Activated naive CD4-positive, alpha-beta T cell (primary cell): ENCODE measurements at regions not wholly inside any gene's neighbourhood (a gene's known extent, or its start where the extent isn't known, plus 50 kb on each side); places are given as distances from the start of the nearest gene placed in this dataset.

Source experiments
- DNase-seq, 4 experiments: peaks; one replicate each; lab custom pipeline; 2025; lab: John Stamatoyannopoulos, UW

DNA sequence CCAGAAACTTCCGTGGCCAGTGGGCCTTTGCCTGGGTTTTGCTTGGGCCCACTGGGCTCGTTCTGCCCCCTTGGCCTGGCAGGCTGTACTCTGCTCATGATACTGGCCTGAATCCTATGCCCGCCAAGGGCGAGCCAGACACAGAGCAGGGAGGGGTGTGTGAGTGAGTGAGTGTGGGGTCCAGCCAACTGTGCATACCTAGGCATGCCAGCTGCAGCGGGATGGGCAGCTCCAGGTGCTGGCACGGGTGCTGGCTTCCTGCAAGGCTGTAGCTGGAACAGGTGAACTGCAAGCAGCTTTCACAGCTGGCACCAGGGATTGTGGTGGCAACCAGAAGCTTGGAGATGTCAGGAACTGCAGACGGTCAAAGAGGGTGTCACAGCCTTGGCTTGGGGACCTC, 1276.4 kb downstream of the SLC16A7 start:
- DNase-seq, result no peak

- no peak for DNase-seq
These were observed 1277.3 kb downstream of the SLC16A7 start for GRCh38 chr12:60872850-60873713.

DNA sequence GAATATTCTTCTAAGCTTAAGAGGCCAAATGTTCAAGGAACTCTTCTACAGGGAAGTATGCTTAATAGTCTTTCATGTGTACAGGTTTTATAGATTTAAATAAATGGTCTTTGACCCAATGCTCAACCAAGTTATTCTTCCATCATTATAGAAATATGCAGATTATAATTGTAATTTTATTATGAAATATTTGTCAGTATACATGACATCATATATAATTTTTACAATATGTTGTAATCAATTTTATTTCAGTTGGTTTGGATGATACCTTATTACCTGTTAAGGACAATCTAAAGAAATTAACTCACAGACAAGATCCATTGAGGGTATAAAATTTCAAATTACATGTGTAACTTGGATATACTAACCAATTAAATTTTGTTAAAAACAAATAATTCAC, 1278.3 kb downstream of the SLC16A7 start:
- no peak for DNase-seq

- DNase-seq, result no peak
These were observed 1325.1 kb downstream of the SLC16A7 start for GRCh38 chr12:60920841-60921495.

- DNase-seq, result no peak
These were observed 1325.7 kb downstream of the SLC16A7 start for GRCh38 chr12:60921541-60921940.

DNA sequence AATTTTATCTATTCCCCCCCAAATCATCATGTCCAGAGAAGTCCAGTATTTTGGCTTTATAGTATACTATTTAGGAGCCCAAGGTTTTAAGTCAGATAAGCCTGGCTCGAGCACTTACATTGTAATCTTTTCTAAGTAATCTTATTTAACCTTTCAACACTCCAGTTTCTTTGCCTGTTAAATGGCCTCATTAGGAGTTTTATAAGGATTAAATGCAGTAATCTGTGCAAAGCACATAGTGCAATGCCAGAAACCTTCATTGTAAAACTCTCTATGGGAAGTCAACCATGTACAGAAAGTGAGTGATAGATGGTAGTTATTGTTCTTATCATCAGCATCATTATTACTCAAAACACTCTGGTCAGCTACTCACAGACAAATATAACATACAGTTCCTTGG, 1330.4 kb downstream of the SLC16A7 start:
- no peak for DNase-seq

GRCh38 chr12:60930151-60930550, 1330.1 kb upstream of the USP15 start:
- DNase-seq, result no peak

- DNase-seq, result no peak
These were observed 1324.0 kb upstream of the USP15 start for GRCh38 chr12:60935981-60936761.

DNA sequence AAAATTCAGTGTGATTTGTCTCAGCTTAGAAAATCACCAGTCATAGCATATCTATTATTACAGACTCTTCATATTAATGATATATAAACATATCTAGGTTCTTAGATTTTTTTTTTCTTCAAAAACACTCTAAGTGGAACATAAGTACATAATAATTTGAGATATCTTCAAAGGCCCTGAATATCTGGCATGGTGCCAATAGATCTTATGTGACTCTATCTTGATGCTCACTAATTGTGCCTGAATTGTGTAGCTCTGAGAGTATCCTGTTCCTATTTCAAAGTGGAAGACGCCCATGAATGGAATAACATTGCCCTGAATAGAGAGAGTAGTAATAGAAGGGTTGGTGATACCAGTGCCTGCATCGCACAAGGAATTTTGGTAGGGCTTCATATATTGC, 1312.7 kb upstream of the USP15 start:
- no peak for DNase-seq

DNA sequence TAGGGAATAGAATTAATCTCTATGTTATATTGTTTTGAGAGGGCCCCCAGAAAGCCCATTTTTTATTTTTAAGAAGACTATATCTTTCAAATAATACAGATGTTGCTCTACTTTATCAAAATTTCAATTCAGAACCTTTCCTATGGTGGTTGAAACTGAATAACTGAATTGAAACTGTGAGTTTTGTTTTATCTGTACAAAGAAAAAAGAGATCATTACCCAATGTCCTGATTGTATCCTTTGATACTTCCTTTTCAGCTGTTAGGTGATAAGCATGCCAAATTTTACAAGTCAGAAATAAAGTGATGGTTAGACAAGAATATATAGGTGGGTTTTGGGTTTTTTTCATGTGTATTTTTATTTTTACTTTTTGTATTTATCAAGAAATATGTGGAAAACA, 1293.1 kb upstream of the USP15 start:
- no peak for DNase-seq

GRCh38 chr12:60977966-60978365, 1282.2 kb upstream of the USP15 start:
- DNase-seq, result no peak

DNA sequence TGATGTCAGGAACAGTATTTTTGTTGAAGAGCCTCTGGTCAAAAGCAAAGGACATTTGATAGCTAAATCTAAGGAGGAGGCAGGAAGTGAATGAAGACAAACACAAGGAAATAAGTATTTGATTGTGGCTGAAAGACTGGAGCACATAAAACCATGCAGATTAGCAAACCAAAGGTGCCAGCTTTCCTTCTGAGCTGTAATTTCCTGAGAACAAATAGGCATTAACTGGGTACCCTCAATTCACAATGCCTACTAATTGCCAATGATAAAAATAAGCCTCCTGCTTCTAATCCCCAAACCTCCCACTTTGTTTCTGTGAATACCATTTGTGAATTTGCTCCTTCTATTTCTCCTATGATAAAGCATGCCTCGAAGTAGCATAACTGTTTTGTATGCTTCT, 1279.6 kb upstream of the USP15 start:
- DNase-seq, result no peak

DNA sequence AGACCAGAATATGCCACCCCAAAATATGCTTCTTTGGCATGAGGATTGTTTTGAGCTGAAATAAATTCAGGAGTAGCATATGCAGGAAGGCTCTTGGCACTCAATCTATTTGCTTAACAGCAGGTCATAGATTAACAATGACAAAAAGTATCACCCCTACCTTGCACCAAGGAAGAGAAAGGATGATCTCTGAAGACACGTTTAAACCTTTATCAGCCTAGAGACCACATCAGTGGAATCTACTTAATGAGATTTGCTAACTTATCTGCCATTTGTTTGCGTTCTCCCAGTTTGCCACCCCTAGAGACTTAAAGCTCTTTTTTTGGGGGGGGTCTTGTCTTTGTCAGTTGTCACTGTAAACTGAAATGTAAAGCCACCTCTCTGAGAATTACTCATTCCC, 1278.7 kb upstream of the USP15 start:
- DNase-seq, result no peak

DNA sequence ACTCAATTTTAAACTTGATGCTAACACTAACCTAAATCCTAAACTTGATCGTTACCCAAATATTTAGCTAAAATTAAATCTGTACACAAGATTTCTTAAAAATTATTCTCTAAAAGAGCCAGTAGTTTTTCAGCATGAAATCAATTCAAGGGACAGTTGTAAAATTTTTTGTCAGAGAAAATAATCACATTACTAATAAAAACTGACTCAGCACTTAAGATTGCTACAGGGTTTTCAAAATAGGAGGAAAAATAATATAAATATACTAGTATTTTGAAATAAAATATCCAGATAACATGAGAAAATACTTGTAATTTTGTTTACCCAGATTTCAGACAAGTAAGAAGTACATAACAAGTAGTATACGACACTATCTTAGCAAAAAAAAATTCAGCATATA, 1268.1 kb upstream of the USP15 start:
- no peak for DNase-seq

- no peak for DNase-seq
These were observed 1264.9 kb upstream of the USP15 start for GRCh38 chr12:60995256-60995825.

DNA sequence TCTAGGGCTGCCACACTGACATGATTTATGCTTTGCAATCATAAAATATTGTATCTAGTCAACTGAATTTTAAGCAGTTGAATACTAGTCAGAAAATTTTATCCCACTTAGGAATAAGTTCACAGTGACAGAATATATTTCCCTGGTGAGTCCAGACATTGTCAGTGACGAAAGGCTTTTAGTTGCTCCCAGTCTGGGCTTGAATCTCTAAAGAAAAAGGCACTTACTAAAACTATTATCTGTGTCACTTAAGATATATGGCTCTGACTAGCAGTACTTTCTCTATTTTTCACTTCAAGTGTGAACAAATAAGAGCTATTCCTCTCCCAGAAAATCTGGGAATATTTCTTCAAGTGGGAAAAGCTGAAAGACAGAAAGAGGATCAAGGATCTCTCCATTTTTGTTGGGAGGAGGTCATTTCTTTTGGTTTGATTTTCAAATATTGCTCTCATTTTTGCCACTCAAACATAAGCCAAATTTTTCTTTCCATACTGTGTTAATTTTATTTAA, 1262.3 kb upstream of the USP15 start:
- DNase-seq, result no peak

- DNase-seq, result no peak
These were observed 1251.0 kb upstream of the USP15 start for GRCh38 chr12:61009192-61009591.

- no peak for DNase-seq
These were observed 1248.3 kb upstream of the USP15 start for GRCh38 chr12:61011767-61012423.

GRCh38 chr12:61018571-61018970, 1241.6 kb upstream of the USP15 start:
- DNase-seq, result no peak

- no peak for DNase-seq
These were observed 1237.0 kb upstream of the USP15 start for GRCh38 chr12:61023231-61023630.

GRCh38 chr12:61029516-61029915, 1230.7 kb upstream of the USP15 start:
- DNase-seq, result no peak

DNA sequence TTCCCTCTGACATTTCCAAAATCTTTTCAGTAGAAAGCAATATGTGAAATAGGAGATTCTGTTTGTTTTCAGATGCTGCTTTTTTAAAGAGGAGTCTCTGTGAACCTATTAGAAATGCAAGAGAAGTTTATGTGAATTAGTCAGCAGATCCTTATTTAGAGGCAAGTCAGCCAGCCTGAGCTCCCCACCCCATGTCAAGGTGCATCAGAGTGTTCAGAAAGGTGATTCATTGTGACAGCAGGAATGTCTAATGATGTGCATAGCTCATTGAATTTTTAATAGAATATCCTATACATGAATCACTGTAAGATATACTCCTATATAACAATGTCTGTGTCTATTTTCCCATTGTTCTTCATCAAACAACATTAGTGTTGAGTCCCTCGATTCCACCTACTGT, 1222.4 kb upstream of the USP15 start:
- no peak for DNase-seq
